A549 (cell line): ENCODE measurements at regions not wholly inside any gene's neighbourhood (a gene's known extent, or its start where the extent isn't known, plus 50 kb on each side); places are given as distances from the start of the nearest gene placed in this dataset.

Source experiments
- ATAC-seq, 2 experiments: fragments of 200-7000 bp in 1 of 2; fragments of >200 bp in 1 of 2; cut with Nextera tagmentation in 1 of 2; cut with Tn5 transposase in 1 of 2; 3 replicates each; pipeline versions ENCODE4 v1.8.0 to v1.9.1; 2018 to 2020; ENCODE audit warnings: mild to moderate bottlenecking in 1 of 2, moderate library complexity in 1 of 2
- CTCF ChIA-PET: fragments of 300-600 bp; sonication (Branson Sonifier 250); formaldehyde crosslinking; extraction: SDS; loops from one replicate; lab custom pipeline; 2021; ENCODE audit warnings: antibody characterized with exemption, inconsistent platforms; lab: Yijun Ruan, JAX
- POLR2A ChIA-PET: fragments of 350-600 bp; formaldehyde crosslinking; extraction: SDS; loops from one replicate; lab custom pipeline; 2021; ENCODE audit warnings: antibody characterized with exemption, inconsistent platforms; lab: Yijun Ruan, JAX
- DNase-seq, 2 experiments: peaks; one replicate each; pipeline versions ENCODE4 v3.0.0 to v3.0.0-alpha.2; 2011 to 2016; ENCODE audit warnings: low read depth in 1 of 2, low spot score in 1 of 2
- FAIRE-seq: peaks from 2 replicates; lab custom pipeline; 2011; peaks lifted over from hg19 to GRCh38; lab: Jason Lieb, UNC
- H3K27ac ChIP-seq, 2 experiments: fragments of >200 bp; sonication (Bioruptor Twin); formaldehyde crosslinking; 3 replicates each; pipeline ENCODE4 v1.5.1; 2016 to 2017
- H3K4me1 ChIP-seq: fragments of >200 bp; sonication (Bioruptor Twin); formaldehyde crosslinking; 3 replicates; pipeline ENCODE4 v1.6.1; 2016
- H3K4me2 ChIP-seq: fragments of >200 bp; sonication (Bioruptor Twin); formaldehyde crosslinking; 3 replicates; pipeline ENCODE4 v1.6.1; 2016
- H3K4me3 ChIP-seq: fragments of >200 bp; sonication (Bioruptor Twin); formaldehyde crosslinking; 3 replicates; pipeline ENCODE4 v1.5.1; 2016
- H3K9me3 ChIP-seq: fragments of >200 bp; sonication (Bioruptor Twin); formaldehyde crosslinking; 3 replicates; pipeline ENCODE4 v1.6.1; 2016
- BHLHE40 ChIP-seq: IDR thresholded peaks from 2 replicates; pipeline ENCODE4 v1.6.1; 2012; ENCODE audit warnings: low read depth, low read length, inconsistent platforms
- CBX2 ChIP-seq: fragments of 200-600 bp; sonication (generic); IDR thresholded peaks from 2 replicates; pipeline ENCODE4 v1.6.1; 2016; ENCODE audit warnings: low read depth, mild to moderate bottlenecking, borderline replicate concordance
- CBX8 ChIP-seq: fragments of 200-600 bp; sonication (generic); IDR thresholded peaks from 2 replicates; pipeline ENCODE4 v1.6.1; 2016
- CHD4 ChIP-seq: fragments of 200-600 bp; sonication (generic); IDR thresholded peaks from 2 replicates; pipeline ENCODE4 v1.6.1; 2016; ENCODE audit warnings: antibody characterized with exemption, mild to moderate bottlenecking, borderline replicate concordance
- EHF ChIP-seq: fragments of 250-450 bp; sonication (Bioruptor Pico); IDR thresholded peaks from 2 replicates; pipeline ENCODE4 v1.5.0; 2020; ENCODE audit warnings: mild to moderate bottlenecking
- ESRRA ChIP-seq: fragments of 150-350 bp; IDR thresholded peaks from 2 replicates; pipeline ENCODE4 v1.6.1; 2014; ENCODE audit warnings: mild to moderate bottlenecking, low read length, borderline replicate concordance
- GATA3 ChIP-seq: IDR thresholded peaks from 2 replicates; pipeline ENCODE4 v1.6.1; 2012; ENCODE audit warnings: borderline replicate concordance
- HES2 ChIP-seq: fragments of >200 bp; sonication (Bioruptor Twin); formaldehyde crosslinking; IDR thresholded peaks from 2 replicates; pipeline ENCODE4 v1.6.1; 2016
- HOXB13 ChIP-seq: fragments of 250-450 bp; sonication (Bioruptor Pico); IDR thresholded peaks from 2 replicates; pipeline ENCODE4 v1.5.0; 2020; ENCODE audit warnings: low read depth, mild to moderate bottlenecking, moderate library complexity
- KDM1A ChIP-seq: fragments of 200-600 bp; sonication (generic); IDR thresholded peaks from 2 replicates; pipeline ENCODE4 v1.6.1; 2016; ENCODE audit warnings: low read depth, mild to moderate bottlenecking
- KDM5A ChIP-seq: fragments of 200-600 bp; sonication (generic); IDR thresholded peaks from 2 replicates; pipeline ENCODE4 v1.6.1; 2016; ENCODE audit warnings: antibody characterized with exemption, mild to moderate bottlenecking
- MAFK ChIP-seq: fragments of 450-650 bp; IDR thresholded peaks from 2 replicates; pipeline ENCODE4 v1.6.1; 2014; ENCODE audit not compliant: partially characterized antibody
- MAX ChIP-seq: IDR thresholded peaks from 2 replicates; pipeline ENCODE4 v1.6.1; 2012
- MYC ChIP-seq: IDR thresholded peaks from 2 replicates; pipeline ENCODE4 v1.6.1; 2012; ENCODE audit warnings: mild to moderate bottlenecking, inconsistent platforms, low read length, improper control_type of control experiment, borderline replicate concordance
- NFE2L2 ChIP-seq: fragments of 150-350 bp; conservative IDR thresholded peaks from 2 replicates; pipeline ENCODE4 v1.6.1; 2014; ENCODE audit warnings: low read length
- NPAS2 ChIP-seq: fragments of 250-450 bp; sonication (Bioruptor Pico); IDR thresholded peaks from 2 replicates; pipeline ENCODE4 v1.8.0; 2022; ENCODE audit warnings: mild to moderate bottlenecking, moderate library complexity, borderline replicate concordance
- NR3C1 ChIP-seq: fragments of >200 bp; sonication (Bioruptor Twin); formaldehyde crosslinking; IDR thresholded peaks from 3 replicates; pipeline ENCODE4 v1.6.1; 2017
- PHF8 ChIP-seq: fragments of 200-600 bp; sonication (generic); IDR thresholded peaks from 2 replicates; pipeline ENCODE4 v1.6.1; 2016; ENCODE audit warnings: low read depth, mild to moderate bottlenecking, antibody characterized with exemption, moderate library complexity, borderline replicate concordance
- POLR2A ChIP-seq: IDR thresholded peaks from 2 replicates; pipeline ENCODE4 v1.6.1; 2012; ENCODE audit warnings: mild to moderate bottlenecking, low read length
- RAD21 ChIP-seq, 2 experiments: fragments of >200 bp in 1 of 2; sonication (Bioruptor Twin) in 1 of 2; formaldehyde crosslinking in 1 of 2; IDR thresholded peaks in 1 of 2; conservative IDR thresholded peaks in 1 of 2; 2 replicates in 1 of 2; 3 replicates in 1 of 2; pipeline ENCODE4 v1.6.1; 2012 to 2018; ENCODE audit warnings: inconsistent platforms in 1 of 2
- RCOR1 ChIP-seq: fragments of 150-350 bp; IDR thresholded peaks from 2 replicates; pipeline ENCODE4 v1.6.1; 2014; ENCODE audit warnings: antibody characterized with exemption, low read length, low read depth
- REST ChIP-seq: fragments of 200-600 bp; sonication (generic); IDR thresholded peaks from 2 replicates; pipeline ENCODE4 v1.6.1; 2016; ENCODE audit warnings: antibody characterized with exemption, mild to moderate bottlenecking, moderate library complexity
- SMC3 ChIP-seq: fragments of >200 bp; sonication (Bioruptor Twin); formaldehyde crosslinking; IDR thresholded peaks from 3 replicates; pipeline ENCODE4 v1.6.1; 2018; ENCODE audit warnings: inconsistent platforms
- TFCP2L1 ChIP-seq: fragments of 250-450 bp; sonication (Bioruptor Pico); IDR thresholded peaks from 2 replicates; pipeline ENCODE4 v1.5.0; 2021; ENCODE audit warnings: mild to moderate bottlenecking
- WGBS: methylation state at CpG from one replicate; pipeline ENCODE4 v1.1.6; 2017; ENCODE audit errors: missing lambda C conversion rate; 5-methylcytosine and 5-hydroxymethylcytosine counted together

GRCh38 chr21:38913120-38913892, 107.6 kb downstream of the ETS2 start:
- DNase-seq (peak; percentile 38 to 79), ATAC-seq (peak; percentile 85 to 89), FAIRE-seq (no peak)
- no peak for TF ChIP-seq ESRRA
- TF ChIP-seq POLR2A: no peak
- TF ChIP-seq RAD21 (conservative IDR thresholded peaks at IDR 0.05 in 1 of 2, IDR thresholded peaks at IDR 0.05 in 1 of 2): no peak
- TF ChIP-seq MYC: no peak; the same call in 1 of the 2 replicates
- TF ChIP-seq MAX: no peak
- TF ChIP-seq MAFK: no peak
- TF ChIP-seq CHD4: no peak
- TF ChIP-seq BHLHE40: no peak; the same call in 1 of the 2 replicates
- ChIA-PET POLR2A (no interaction called here), CTCF (no interaction called here)
- 3% methylated on average over 20 of the region's 32 CpGs for WGBS
- Histone ChIP-seq H3K4me1 (peaks cover 39% of the 10 kb centered on the region), H3K4me3 (peak overlapping the region; percentile 28), H3K4me2 (peak overlapping the region; percentile 92), H3K9me3 (no peaks in the 10 kb centered on the region), H3K27ac (peak overlapping the region; percentile 75 to 78)

- CTCF ChIA-PET: no interaction called here
- Histone ChIP-seq H3K9me3 (no peaks in the 10 kb centered on the region), H3K4me2 (peak overlapping the region; percentile 92), H3K27ac (peak overlapping the region; percentile 75 to 78), H3K4me1 (peaks cover 41% of the 10 kb centered on the region), H3K4me3 (no peak overlapping the region; the same call in 2 of the 3 replicates)
- POLR2A ChIA-PET: no interaction called here
- DNase-seq: no peak
- WGBS: 64% methylated on average over 6 of the region's 6 CpGs
- ATAC-seq: no peak; a peak in 1 of 6 replicates
- TF ChIP-seq EHF (CRISPR knock-in tag): 0 out of 2 replicates have a peak, but pooled peaks have one; percentile 27
- TF ChIP-seq KDM1A: no peak
- FAIRE-seq: no peak
These were observed 107.0 kb downstream of the ETS2 start for GRCh38 chr21:38912789-38913119.

- 93% methylated on average over 7 of the region's 7 CpGs for WGBS
- ChIA-PET CTCF (no interaction called here), POLR2A (no interaction called here)
- DNase-seq (no peak), ATAC-seq (no peak), FAIRE-seq (no peak)
- no peaks in the 10 kb centered on the region for H3K9me3 ChIP-seq
- H3K4me2 ChIP-seq: no peak overlapping the region; the same call in 2 of the 3 replicates
- H3K4me3 ChIP-seq: no peak overlapping the region
- H3K27ac ChIP-seq: peak overlapping the region; percentile 75 to 78; a peak in 4 of 6 replicates
- peaks cover 47% of the 10 kb centered on the region for H3K4me1 ChIP-seq
- TF ChIP-seq RCOR1 (no peak), NFE2L2 (no peak), CBX2 (no peak), KDM1A (no peak), ESRRA (no peak), SMC3 (no peak), CBX8 (no peak), GATA3 (no peak), KDM5A (no peak), HES2 (no peak), PHF8 (no peak), BHLHE40 (no peak), REST (no peak), TFCP2L1 (CRISPR knock-in tag) (no peak), NR3C1 (no peak), NPAS2 (CRISPR knock-in tag) (no peak), HOXB13 (no peak)
These were observed 106.4 kb downstream of the ETS2 start for GRCh38 chr21:38912102-38912629.
